ENCODE measurements at regions not wholly inside any gene's neighbourhood (a gene's known extent, or its start where the extent isn't known, plus 50 kb on each side); places are given as distances from the start of the nearest gene placed in this dataset.
"Not testable (repeated sequence)": the region's sequence is repeated elsewhere in the genome, so short reads cannot be mapped to it uniquely, and the experiment has no call there.

- Histone ChIP-seq H3K9me3 (no peaks in the 10 kb centered on the region), H3K4me3 (no peak overlapping the region), H3K36me3 (ENCODE audit: low read depth) (no peaks in the 10 kb centered on the region), H3K4me1 (ENCODE audit: low read depth) (peaks cover 9% of the 10 kb centered on the region)
- DNase-seq (no peak), ATAC-seq (no peak)
- intact Hi-C loops (cut with DNase I, micrococcal nuclease): no loop called here
- TF ChIP-seq CTCF (IDR thresholded peaks at IDR 0.05): no peak
Observed at GRCh38 chr5:74391410-74391809, 249.1 kb downstream of the ENC1 start.

- ATAC-seq: no peak
- Histone ChIP-seq H3K4me1 (ENCODE audit: low read depth) (peaks cover 9% of the 10 kb centered on the region), H3K36me3 (ENCODE audit: low read depth) (no peaks in the 10 kb centered on the region), H3K4me3 (no peak overlapping the region), H3K9me3 (no peaks in the 10 kb centered on the region)
- intact Hi-C loops (cut with DNase I, micrococcal nuclease): no loop called here
- no peak for TF ChIP-seq CTCF (IDR thresholded peaks at IDR 0.05)
- no peak for DNase-seq
Observed at GRCh38 chr5:74390822-74391221, 249.7 kb downstream of the ENC1 start.

GRCh38 chr5:74390306-74390637 is 250.3 kb downstream of the ENC1 start:
- ATAC-seq (no peak), DNase-seq (no peak)
- Histone ChIP-seq H3K9me3 (no peaks in the 10 kb centered on the region), H3K4me3 (no peak overlapping the region), H3K36me3 (ENCODE audit: low read depth) (no peaks in the 10 kb centered on the region), H3K4me1 (ENCODE audit: low read depth) (peaks cover 9% of the 10 kb centered on the region)
- TF ChIP-seq CTCF (IDR thresholded peaks at IDR 0.05): no peak
- intact Hi-C loops (cut with DNase I, micrococcal nuclease): no loop called here

- intact Hi-C loops (cut with DNase I, micrococcal nuclease): no loop called here
- H3K36me3 ChIP-seq (ENCODE audit: low read depth): no peaks in the 10 kb centered on the region
- H3K9me3 ChIP-seq: no peaks in the 10 kb centered on the region
- H3K4me3 ChIP-seq: no peak overlapping the region
- TF ChIP-seq CTCF (IDR thresholded peaks at IDR 0.05): no peak
- no peak for ATAC-seq
- H3K4me1 ChIP-seq (ENCODE audit: low read depth): peaks cover 7% of the 10 kb centered on the region
- no peak for DNase-seq
Observed at GRCh38 chr5:74389531-74390305, 250.8 kb downstream of the ENC1 start.

- H3K9me3 ChIP-seq; H3K36me3 ChIP-seq (ENCODE audit: low read depth); H3K4me3 ChIP-seq; ATAC-seq; DNase-seq; H3K4me1 ChIP-seq (ENCODE audit: low read depth); intact Hi-C loops (cut with DNase I, micrococcal nuclease): not testable (repeated sequence)
Observed at GRCh38 chr5:74388411-74388810, 252.1 kb downstream of the ENC1 start.

- DNase-seq: no peak
- no peak for ATAC-seq
- intact Hi-C loops (cut with DNase I, micrococcal nuclease): no loop called here
- no peak for TF ChIP-seq CTCF (IDR thresholded peaks at IDR 0.05)
- H3K4me1 ChIP-seq (ENCODE audit: low read depth): no peaks in the 10 kb centered on the region
- H3K36me3 ChIP-seq (ENCODE audit: low read depth): no peaks in the 10 kb centered on the region
- H3K4me3 ChIP-seq: no peak overlapping the region
- no peaks in the 10 kb centered on the region for H3K9me3 ChIP-seq
Observed at GRCh38 chr5:74386571-74387334, 253.8 kb downstream of the ENC1 start.
